Karpas-422 (cell line): ENCODE measurements at regions not wholly inside any gene's neighbourhood (a gene's known extent, or its start where the extent isn't known, plus 50 kb on each side); places are given as distances from the start of the nearest gene placed in this dataset.

ENCODE experiments used
- DNase-seq: peaks from one replicate; pipeline ENCODE4 v3.0.0-alpha.2; 2015
- H2AFZ ChIP-seq: fragments of 200-600 bp; sonication (generic); 2 replicates; pipeline ENCODE4 v1.6.1; 2014; ENCODE audit warnings: antibody characterized with exemption, low read length, mixed read lengths
- H3K27ac ChIP-seq: fragments of 200-600 bp; sonication (generic); 2 replicates; pipeline ENCODE4 v1.5.1; 2014; ENCODE audit warnings: mild to moderate bottlenecking, low read length, moderate library complexity
- H3K27me3 ChIP-seq: fragments of 200-600 bp; sonication (generic); 2 replicates; pipeline ENCODE4 v1.6.1; 2014; ENCODE audit warnings: low read length, mixed read lengths
- H3K36me3 ChIP-seq: fragments of 200-600 bp; sonication (generic); 2 replicates; pipeline ENCODE4 v1.6.1; 2014; ENCODE audit warnings: low read length, mixed read lengths; ENCODE audit not compliant: insufficient read depth
- H3K4me1 ChIP-seq: fragments of 200-600 bp; sonication (generic); 2 replicates; pipeline ENCODE4 v1.6.1; 2014; ENCODE audit warnings: mild to moderate bottlenecking, low read length, mixed read lengths
- H3K4me2 ChIP-seq: fragments of 200-600 bp; sonication (generic); 2 replicates; pipeline ENCODE4 v1.6.1; 2014; ENCODE audit warnings: low read length, low read depth, mild to moderate bottlenecking; ENCODE audit not compliant: poor library complexity, severe bottlenecking
- H3K4me3 ChIP-seq: fragments of 200-600 bp; sonication (generic); 2 replicates; pipeline ENCODE4 v1.5.1; 2014; ENCODE audit warnings: mild to moderate bottlenecking, antibody characterized with exemption, low read length, mixed read lengths
- H3K79me2 ChIP-seq: fragments of 200-600 bp; sonication (generic); 2 replicates; pipeline ENCODE4 v1.6.1; 2014; ENCODE audit warnings: mild to moderate bottlenecking, low read length, mixed read lengths
- H3K9ac ChIP-seq: fragments of 200-600 bp; sonication (generic); 2 replicates; pipeline ENCODE4 v1.6.0; 2014; ENCODE audit warnings: low read length
- H3K9me2 ChIP-seq: fragments of 200-600 bp; sonication (generic), shearing (Covaris generic); replicated peaks from 2 replicates; pipeline ENCODE4 v1.6.0; 2014; ENCODE audit warnings: mild to moderate bottlenecking, low read length, moderate library complexity; ENCODE audit not compliant: insufficient read depth
- H3K9me3 ChIP-seq: fragments of 300-700, 200-600 bp; sonication (generic); 2 replicates; pipeline ENCODE4 v1.6.1; 2014; ENCODE audit warnings: low read length, mixed read lengths
- H4K20me1 ChIP-seq: fragments of 200-600 bp; sonication (generic); 2 replicates; pipeline ENCODE4 v1.6.1; 2014; ENCODE audit warnings: mild to moderate bottlenecking, antibody characterized with exemption, low read length, low read depth; ENCODE audit not compliant: insufficient read depth

DNA sequence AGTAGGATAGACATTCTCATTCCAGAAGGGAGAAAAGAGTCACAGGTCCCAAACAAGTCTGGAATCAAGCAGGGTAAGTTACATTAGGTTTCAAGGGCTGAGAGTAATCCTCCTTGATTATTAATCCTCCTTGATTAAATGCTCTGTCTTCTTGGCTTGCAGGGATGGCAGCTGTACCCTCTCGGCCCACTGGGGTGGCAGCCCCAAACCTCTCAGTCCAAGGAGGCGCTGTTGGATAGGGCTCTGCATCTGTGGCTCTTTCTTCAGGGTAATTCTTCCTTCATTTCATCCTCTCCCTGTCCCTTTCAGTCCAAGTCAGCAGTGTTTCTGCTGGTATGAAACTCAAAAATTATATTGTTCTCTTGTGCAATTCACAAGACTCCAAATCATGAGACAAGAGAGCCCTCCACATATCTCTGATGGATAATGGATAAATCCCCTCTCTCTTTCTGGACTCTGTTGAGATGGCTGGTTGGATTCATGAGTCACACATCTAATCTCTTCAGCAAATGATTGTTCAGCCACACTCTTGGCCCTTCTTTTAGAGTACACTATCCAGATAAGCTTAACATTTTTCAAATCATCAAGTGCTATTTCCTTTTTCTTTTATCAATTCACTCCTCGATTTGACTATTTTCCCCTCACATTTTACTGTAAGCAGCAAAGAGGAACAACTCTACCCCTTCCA lies 323.7 kb upstream of the HTR2A start:
- H3K27me3 ChIP-seq: no peaks in the 10 kb centered on the region
- no peaks in the 10 kb centered on the region for H3K9me3 ChIP-seq
- no peaks in the 10 kb centered on the region for H4K20me1 ChIP-seq
- H3K9me2 ChIP-seq: no peaks in the 10 kb centered on the region
- H3K4me1 ChIP-seq: no peaks in the 10 kb centered on the region
- no peaks in the 10 kb centered on the region for H3K79me2 ChIP-seq
- no peak overlapping the region for H3K4me3 ChIP-seq
- H3K4me2 ChIP-seq: no peak overlapping the region
- H3K36me3 ChIP-seq: no peaks in the 10 kb centered on the region
- H2AFZ ChIP-seq: no peak overlapping the region
- no peak overlapping the region for H3K9ac ChIP-seq
- no peak for DNase-seq
- H3K27ac ChIP-seq: no peak overlapping the region

DNA sequence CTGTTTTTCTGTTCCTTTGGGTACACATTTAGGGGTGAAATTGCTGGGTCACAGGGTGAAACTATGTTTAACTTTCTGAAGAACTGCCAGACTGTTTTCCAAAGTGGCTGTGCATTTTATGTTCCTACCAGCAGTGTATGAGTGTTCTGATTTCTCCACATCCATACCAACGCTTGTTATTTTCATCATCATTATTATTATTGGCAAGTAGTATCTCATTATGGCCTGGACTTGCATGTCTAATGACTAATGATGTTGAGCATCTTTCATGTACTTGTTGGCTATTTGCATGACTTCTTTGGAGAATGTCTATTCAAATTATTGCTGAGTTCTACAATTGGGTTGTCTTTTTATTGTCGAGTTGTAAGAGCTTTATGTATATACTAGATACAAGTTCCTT lies 321.8 kb upstream of the HTR2A start:
- no peaks in the 10 kb centered on the region for H3K79me2 ChIP-seq
- DNase-seq: no peak
- no peaks in the 10 kb centered on the region for H3K4me1 ChIP-seq
- H3K9me2 ChIP-seq: no peaks in the 10 kb centered on the region
- no peak overlapping the region for H3K9ac ChIP-seq
- H3K27me3 ChIP-seq: no peaks in the 10 kb centered on the region
- no peak overlapping the region for H3K4me2 ChIP-seq
- no peak overlapping the region for H3K4me3 ChIP-seq
- H4K20me1 ChIP-seq: no peaks in the 10 kb centered on the region
- no peak overlapping the region for H2AFZ ChIP-seq
- no peak overlapping the region for H3K27ac ChIP-seq
- no peaks in the 10 kb centered on the region for H3K9me3 ChIP-seq
- H3K36me3 ChIP-seq: no peaks in the 10 kb centered on the region

DNA sequence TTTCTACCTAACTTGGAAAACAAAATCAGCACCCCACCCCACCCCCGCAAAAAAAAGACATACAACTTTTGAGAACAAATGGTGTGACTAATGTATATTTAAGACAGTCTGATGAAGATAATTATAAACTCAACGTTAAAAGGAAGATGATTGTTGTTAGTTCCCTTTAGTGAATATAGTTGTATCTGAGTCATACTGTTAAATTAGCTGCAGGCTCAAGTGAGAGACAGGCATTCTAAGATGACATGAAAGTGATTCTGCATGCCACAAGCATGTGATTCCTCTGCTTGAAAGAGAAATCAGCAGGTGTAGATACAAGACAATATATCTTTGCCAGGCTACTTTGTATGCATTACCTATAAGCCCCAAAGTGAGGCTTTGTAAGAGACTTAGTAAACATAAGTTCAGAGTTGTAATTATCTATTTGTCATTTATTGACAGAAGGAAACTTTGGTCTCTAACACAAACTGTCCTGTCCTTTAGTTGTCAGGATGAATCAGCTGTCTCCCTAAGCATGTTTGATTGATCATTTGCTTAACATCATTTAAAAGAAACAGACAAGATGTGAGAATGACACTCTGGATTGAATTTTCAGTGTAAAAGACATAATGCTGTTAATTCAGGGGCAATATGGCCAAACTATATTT lies 319.4 kb upstream of the HTR2A start:
- Histone ChIP-seq H3K79me2 (no peaks in the 10 kb centered on the region), H3K9ac (no peak overlapping the region), H2AFZ (no peak overlapping the region), H3K36me3 (no peaks in the 10 kb centered on the region), H4K20me1 (no peaks in the 10 kb centered on the region), H3K4me2 (no peak overlapping the region), H3K27me3 (no peaks in the 10 kb centered on the region), H3K4me1 (no peaks in the 10 kb centered on the region), H3K9me3 (no peaks in the 10 kb centered on the region), H3K4me3 (no peak overlapping the region), H3K9me2 (no peaks in the 10 kb centered on the region), H3K27ac (no peak overlapping the region)
- DNase-seq: no peak

DNA sequence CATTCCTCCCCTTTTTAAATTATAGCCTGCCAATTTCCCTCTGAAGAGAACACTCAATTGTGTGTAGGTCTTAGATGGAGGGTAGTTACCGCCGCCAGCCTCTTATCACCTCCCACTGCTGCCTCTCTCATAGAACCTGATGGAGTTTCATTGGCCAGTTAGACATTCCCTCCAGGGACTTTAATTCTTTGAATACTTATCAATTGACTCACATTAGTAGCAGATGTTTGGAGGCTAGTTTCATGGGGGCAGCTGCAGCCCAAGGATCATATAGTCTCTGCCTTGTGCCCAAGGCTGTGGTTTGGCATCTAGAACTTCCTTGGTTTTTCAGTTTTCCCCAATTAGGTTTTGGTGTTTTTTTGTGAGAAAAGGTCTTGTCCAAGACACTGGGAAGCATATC lies 318.9 kb upstream of the HTR2A start:
- Histone ChIP-seq H3K36me3 (no peaks in the 10 kb centered on the region), H3K4me1 (no peaks in the 10 kb centered on the region), H3K27ac (no peak overlapping the region), H3K79me2 (no peaks in the 10 kb centered on the region), H3K4me3 (no peak overlapping the region), H3K9ac (no peak overlapping the region), H3K4me2 (no peak overlapping the region), H3K27me3 (no peaks in the 10 kb centered on the region), H3K9me2 (no peaks in the 10 kb centered on the region), H3K9me3 (no peaks in the 10 kb centered on the region), H2AFZ (no peak overlapping the region), H4K20me1 (no peaks in the 10 kb centered on the region)
- no peak for DNase-seq

DNA sequence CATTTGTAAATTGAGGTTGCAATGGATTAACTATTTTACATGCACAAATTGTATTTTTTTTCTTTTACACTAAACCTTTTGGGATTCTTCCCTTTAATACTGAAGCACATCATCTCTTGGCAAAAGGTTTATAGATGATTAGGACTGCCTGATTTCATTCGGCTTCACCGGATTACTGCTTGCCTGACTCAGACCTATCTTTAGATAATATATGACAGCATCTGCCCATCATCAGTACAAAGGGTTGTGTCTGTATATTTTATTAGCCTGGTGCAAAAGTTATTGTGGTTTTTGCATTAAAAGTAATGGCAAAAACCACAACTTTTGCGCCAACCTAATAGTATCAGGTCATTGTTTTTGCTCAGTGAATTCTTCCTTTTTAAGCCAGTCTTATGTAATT lies 316.2 kb upstream of the HTR2A start:
- no peak overlapping the region for H2AFZ ChIP-seq
- no peaks in the 10 kb centered on the region for H3K79me2 ChIP-seq
- no peak overlapping the region for H3K9ac ChIP-seq
- DNase-seq: no peak
- H3K4me2 ChIP-seq: no peak overlapping the region
- no peaks in the 10 kb centered on the region for H3K9me2 ChIP-seq
- H4K20me1 ChIP-seq: no peaks in the 10 kb centered on the region
- no peaks in the 10 kb centered on the region for H3K4me1 ChIP-seq
- no peaks in the 10 kb centered on the region for H3K27me3 ChIP-seq
- H3K9me3 ChIP-seq: no peaks in the 10 kb centered on the region
- no peaks in the 10 kb centered on the region for H3K36me3 ChIP-seq
- H3K27ac ChIP-seq: no peak overlapping the region
- no peak overlapping the region for H3K4me3 ChIP-seq

DNA sequence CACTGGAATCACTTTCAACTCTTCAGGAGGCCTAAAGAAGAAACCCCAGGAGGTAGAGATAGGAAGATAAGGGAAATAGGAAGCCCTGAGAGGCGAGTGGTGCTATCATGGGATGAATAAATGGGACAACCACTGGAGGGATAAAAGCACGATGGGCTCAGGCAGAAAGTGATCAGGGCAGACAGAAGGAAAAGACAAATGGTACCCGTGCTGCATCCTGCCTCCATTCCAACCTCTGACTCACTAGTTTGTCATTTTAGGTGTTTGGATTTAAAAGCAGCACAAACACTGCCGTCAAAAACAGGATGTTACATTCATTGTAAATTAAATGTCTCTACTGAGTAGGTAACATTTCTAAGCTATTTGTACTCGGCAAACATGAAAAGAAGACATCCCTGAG lies 314.3 kb upstream of the HTR2A start:
- no peak overlapping the region for H3K4me3 ChIP-seq
- no peaks in the 10 kb centered on the region for H3K9me3 ChIP-seq
- no peak for DNase-seq
- H3K79me2 ChIP-seq: no peaks in the 10 kb centered on the region
- H3K36me3 ChIP-seq: no peaks in the 10 kb centered on the region
- no peak overlapping the region for H3K9ac ChIP-seq
- H4K20me1 ChIP-seq: no peaks in the 10 kb centered on the region
- no peaks in the 10 kb centered on the region for H3K27me3 ChIP-seq
- no peaks in the 10 kb centered on the region for H3K4me1 ChIP-seq
- H3K4me2 ChIP-seq: no peak overlapping the region
- H3K27ac ChIP-seq: no peak overlapping the region
- H3K9me2 ChIP-seq: no peaks in the 10 kb centered on the region
- no peak overlapping the region for H2AFZ ChIP-seq

DNA sequence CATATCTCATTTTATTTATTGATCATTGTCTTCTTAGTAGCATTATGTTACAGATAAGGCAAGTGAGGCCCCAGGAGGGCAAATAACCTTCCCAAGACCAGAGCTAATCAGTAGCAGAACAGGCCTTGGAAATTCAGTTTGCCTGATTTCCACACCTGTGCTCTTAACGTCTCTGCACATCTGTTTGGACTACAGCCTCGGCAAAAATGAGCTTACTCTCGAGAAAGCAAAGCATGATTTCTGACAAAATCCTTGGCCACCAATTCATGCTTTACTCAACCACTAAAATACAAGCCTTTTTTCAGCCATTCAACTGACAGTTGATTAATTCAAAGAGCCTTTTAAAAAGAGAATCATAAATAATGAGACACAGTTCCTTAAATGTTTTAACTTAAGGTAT lies 309.3 kb upstream of the HTR2A start:
- Histone ChIP-seq H4K20me1 (no peaks in the 10 kb centered on the region), H3K4me1 (no peaks in the 10 kb centered on the region), H3K9ac (no peak overlapping the region), H3K27ac (no peak overlapping the region), H3K4me2 (no peak overlapping the region), H3K9me3 (peaks cover 3% of the 10 kb centered on the region; the same call in 1 of the 2 replicates), H3K27me3 (no peaks in the 10 kb centered on the region), H3K36me3 (no peaks in the 10 kb centered on the region), H3K79me2 (no peaks in the 10 kb centered on the region), H3K4me3 (no peak overlapping the region), H2AFZ (no peak overlapping the region), H3K9me2 (no peaks in the 10 kb centered on the region)
- no peak for DNase-seq

DNA sequence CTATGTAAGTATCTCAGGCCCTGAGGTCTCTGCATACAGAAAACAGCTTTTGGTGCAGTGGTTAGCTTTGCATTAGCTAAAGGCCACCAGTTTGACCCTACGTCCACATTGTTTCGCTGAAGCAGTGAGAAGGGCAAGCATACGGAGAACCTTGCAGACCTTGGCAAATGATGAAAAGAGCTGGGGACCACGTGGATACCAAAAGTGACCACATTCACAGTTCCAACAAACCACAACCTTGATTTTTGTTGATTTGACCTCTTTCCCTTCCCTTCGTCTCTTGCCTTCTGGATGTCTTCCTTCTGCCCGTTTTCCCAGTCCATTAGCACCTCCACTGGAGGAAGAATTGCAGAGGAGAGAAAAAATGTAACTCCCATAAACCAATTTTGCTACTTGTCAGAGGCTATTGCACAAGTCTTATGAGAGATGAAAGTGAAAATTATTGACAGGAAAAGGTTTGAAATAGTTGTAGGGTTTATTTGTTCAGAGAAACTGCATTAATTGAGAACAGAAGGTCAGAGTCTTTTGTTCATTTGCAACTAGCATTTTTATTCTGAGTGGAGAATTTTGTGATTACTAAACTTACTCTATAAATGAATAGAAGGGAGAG lies 293.9 kb upstream of the HTR2A start:
- H3K4me2 ChIP-seq: no peak overlapping the region
- H4K20me1 ChIP-seq: no peaks in the 10 kb centered on the region
- no peaks in the 10 kb centered on the region for H3K4me1 ChIP-seq
- no peak overlapping the region for H2AFZ ChIP-seq
- H3K27ac ChIP-seq: no peak overlapping the region
- no peaks in the 10 kb centered on the region for H3K36me3 ChIP-seq
- H3K9me3 ChIP-seq: no peaks in the 10 kb centered on the region
- no peak for DNase-seq
- H3K27me3 ChIP-seq: no peaks in the 10 kb centered on the region; the same call in 1 of the 2 replicates
- H3K4me3 ChIP-seq: no peak overlapping the region
- H3K9ac ChIP-seq: no peak overlapping the region
- H3K9me2 ChIP-seq: no peaks in the 10 kb centered on the region
- no peaks in the 10 kb centered on the region for H3K79me2 ChIP-seq
